Astrocyte of the spinal cord (primary cell): ENCODE measurements at regions not wholly inside any gene's neighbourhood (a gene's known extent, or its start where the extent isn't known, plus 50 kb on each side); places are given as distances from the start of the nearest gene placed in this dataset.
A peak's percentile ranks its signal among the peaks of the same experiment; 100 is the strongest.

Experiments
- DNase-seq: peaks from one replicate; pipeline ENCODE4 v3.0.0; 2011; ENCODE audit warnings: low read depth, low spot score
- H3K4me3 ChIP-seq: 2 replicates; pipeline ENCODE4 v1.5.1; 2011; ENCODE audit warnings: low read depth, mild to moderate bottlenecking, low read length, moderate library complexity
- in situ Hi-C: cut with HindIII; loops from 2 replicates; pipeline ENCODE4 v1.10.0; 2017; ENCODE audit warnings: low sequenced_read_pairs
- TF ChIP-seq, protein P1 (sequence below): IDR thresholded peaks from 2 replicates; pipeline ENCODE4 v1.5.1; 2012; ENCODE audit warnings: low read depth, mild to moderate bottlenecking, low read length, inconsistent platforms

DNA sequence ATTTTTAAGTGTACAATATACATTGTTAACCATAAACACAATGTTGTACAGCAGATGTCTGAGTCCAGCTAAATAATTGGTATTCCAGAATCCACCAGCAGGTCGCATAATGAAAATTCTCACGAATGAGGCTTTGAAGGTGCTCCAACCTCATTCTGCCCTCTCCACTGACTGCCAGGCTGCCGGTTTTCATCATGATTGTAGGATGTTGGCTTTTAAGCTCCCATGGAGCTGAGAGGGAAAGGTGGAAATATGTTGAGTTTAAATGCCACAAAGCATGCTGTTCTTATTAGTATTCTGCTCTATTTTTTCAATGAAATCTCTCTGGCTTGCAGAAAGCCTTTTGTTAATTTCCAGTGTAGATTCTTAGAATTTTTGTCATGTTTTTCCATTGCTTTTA lies 337.2 kb upstream of the DDI1 start:
- H3K4me3 ChIP-seq = no peak overlapping the region
- peak; percentile 10 for DNase-seq
- TF ChIP-seq, protein P1, sequence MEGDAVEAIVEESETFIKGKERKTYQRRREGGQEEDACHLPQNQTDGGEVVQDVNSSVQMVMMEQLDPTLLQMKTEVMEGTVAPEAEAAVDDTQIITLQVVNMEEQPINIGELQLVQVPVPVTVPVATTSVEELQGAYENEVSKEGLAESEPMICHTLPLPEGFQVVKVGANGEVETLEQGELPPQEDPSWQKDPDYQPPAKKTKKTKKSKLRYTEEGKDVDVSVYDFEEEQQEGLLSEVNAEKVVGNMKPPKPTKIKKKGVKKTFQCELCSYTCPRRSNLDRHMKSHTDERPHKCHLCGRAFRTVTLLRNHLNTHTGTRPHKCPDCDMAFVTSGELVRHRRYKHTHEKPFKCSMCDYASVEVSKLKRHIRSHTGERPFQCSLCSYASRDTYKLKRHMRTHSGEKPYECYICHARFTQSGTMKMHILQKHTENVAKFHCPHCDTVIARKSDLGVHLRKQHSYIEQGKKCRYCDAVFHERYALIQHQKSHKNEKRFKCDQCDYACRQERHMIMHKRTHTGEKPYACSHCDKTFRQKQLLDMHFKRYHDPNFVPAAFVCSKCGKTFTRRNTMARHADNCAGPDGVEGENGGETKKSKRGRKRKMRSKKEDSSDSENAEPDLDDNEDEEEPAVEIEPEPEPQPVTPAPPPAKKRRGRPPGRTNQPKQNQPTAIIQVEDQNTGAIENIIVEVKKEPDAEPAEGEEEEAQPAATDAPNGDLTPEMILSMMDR = no peak
- in situ Hi-C loops = no loop called here

DNA sequence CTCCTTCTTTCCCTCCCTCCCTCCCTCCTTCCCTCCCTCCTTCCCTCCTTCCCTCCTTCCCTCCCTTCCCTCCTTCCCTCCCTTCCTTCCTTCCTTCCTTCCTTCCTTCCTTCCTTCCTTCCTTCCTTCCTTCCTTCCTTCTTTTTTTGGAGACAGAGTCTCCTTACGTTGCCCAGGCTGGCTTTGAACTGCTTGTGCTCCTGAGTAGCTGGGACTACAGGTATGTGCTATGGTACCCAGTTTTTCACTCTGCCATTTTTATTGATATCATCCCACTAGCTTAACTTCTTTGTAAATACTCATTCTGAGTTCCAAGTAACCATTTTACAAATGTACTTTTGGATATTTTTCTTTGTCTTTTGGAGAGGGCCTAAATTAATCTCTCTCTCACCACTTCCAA lies 336.8 kb upstream of the DDI1 start:
- in situ Hi-C loops = no loop called here
- H3K4me3 ChIP-seq = no peak overlapping the region

DNA sequence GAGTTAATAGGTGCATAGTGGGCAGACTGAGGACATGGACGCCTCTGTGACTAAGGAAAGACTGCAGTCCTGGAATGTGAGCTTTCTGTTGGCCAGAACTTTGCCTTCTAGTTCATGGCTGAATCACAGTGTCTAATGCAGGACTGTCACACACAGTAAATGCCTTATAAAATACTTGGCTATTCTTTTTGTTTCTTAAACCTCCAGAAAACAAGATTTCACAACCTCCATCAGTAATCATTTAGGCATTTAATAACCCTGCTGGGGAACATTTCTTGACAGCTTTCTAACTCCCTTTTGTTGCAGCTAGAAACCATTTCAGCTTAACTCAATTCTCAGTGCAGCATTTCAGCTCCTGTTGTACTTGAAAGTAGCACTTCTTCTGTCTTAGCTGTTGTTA lies 335.8 kb upstream of the DDI1 start:
- TF ChIP-seq, protein P1 = no peak
- DNase-seq = peak; percentile 31
- in situ Hi-C loops = no loop called here
- H3K4me3 ChIP-seq = no peak overlapping the region

More for the DNA sequence above, 336.8 kb upstream of the DDI1 start:
- TF ChIP-seq, protein P1 = no peak
- DNase-seq = no peak

DNA sequence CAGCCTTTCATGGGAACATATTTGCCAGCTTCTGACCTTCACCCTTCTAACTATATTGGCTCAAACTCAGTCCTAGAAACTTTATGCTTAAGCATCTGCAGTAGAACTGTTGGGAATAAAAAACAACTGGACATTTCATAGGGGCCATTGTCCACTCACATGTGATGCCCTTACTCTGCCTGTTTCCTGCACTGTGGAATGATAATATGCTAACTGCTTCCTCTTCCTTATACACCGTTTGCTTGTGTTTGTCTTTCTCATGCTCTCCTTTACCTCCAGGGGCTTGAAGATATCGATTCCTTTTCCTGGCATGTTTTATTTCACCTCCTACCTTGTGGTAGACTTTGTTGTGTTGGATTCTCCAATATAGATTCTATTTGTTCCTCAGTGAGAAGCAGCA lies 333.0 kb upstream of the DDI1 start:
- DNase-seq = no peak

DNA sequence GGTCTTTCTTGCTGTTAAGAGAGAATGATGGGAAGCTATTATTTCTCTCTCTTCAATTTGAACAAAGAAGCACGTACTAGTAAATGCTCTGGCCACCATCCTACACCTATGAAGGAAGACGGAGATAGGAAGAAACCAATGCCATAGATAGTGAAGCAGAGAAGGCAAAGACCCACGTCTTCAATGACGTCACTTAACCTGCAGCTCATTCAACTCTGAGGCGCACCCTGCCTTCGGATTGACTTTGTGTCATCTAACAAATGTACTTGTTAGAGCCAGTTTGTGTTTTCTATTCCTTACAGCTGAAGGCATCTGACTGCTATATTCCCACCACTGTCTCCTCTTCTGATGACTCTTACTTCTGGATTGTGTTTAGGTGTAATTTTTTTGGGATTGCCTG lies 332.5 kb upstream of the DDI1 start:
- H3K4me3 ChIP-seq = no peak overlapping the region
- in situ Hi-C loops = no loop called here
- TF ChIP-seq, protein P1 = no peak
- DNase-seq = no peak

More for the DNA sequence above, 333.0 kb upstream of the DDI1 start:
- no peak overlapping the region for H3K4me3 ChIP-seq
- in situ Hi-C loops = no loop called here
- TF ChIP-seq, protein P1 = no peak

DNA sequence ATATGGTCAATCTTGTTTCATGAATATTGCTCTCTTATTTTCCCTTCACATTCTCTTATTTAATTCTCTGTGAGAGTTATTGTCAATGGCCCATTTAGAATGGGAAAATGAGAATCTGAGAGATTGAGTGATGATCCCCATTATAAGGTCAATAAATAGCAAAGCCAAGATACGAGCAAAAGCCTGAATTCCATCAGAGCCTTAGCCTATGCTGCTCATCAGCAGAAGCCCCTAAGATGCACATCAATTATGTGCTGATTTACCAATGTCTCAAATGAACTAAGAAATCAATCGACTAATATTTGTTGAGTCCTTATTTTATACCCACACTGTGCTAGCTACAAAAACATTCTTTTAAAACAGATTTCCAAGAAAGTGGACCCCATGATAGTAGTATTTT lies 330.8 kb upstream of the DDI1 start:
- TF ChIP-seq, protein P1 = no peak
- in situ Hi-C loops = no loop called here
- DNase-seq = no peak
- no peak overlapping the region for H3K4me3 ChIP-seq

DNA sequence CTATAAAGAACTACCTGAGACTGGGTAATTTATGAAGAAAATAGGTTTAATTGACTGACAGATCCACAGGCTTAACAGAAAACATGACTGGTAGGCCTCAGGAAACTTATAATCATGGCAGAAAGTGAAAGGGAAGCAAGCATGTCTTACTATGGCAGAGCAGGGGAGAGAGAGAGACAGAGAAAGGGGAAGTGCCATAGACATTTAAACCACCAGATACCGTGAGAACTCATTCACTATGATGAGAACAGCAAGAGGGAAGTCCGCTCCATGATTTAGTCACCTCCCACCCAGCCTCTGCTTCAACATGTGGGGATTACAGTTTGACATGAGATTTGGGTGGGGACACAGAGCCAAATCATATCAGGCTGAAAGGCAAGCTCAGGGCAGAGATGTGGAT lies 327.1 kb upstream of the DDI1 start:
- TF ChIP-seq, protein P1 = no peak
- no peak for DNase-seq
- no peak overlapping the region for H3K4me3 ChIP-seq
- in situ Hi-C loops = no loop called here
